H9 (cell line): ENCODE measurements at regions not wholly inside any gene's neighbourhood (a gene's known extent, or its start where the extent isn't known, plus 50 kb on each side); places are given as distances from the start of the nearest gene placed in this dataset.

Source experiments
- DNase-seq: peaks from one replicate; pipeline ENCODE4 v3.0.0-alpha.2; 2017
- H2AFZ ChIP-seq: one replicate; pipeline ENCODE4 v1.6.1; 2013; ENCODE audit warnings: mild to moderate bottlenecking, low read length, control low read depth, moderate library complexity
- H2AK5ac ChIP-seq: 2 replicates; pipeline ENCODE4 v1.6.1; 2013; ENCODE audit warnings: low read length, control low read depth, mixed read lengths; ENCODE audit not compliant: insufficient read length
- H2BK120ac ChIP-seq: one replicate; pipeline ENCODE4 v1.6.1; 2013; ENCODE audit warnings: low read depth, mild to moderate bottlenecking, low read length, control low read depth, inconsistent platforms; ENCODE audit not compliant: poor library complexity, severe bottlenecking
- H2BK12ac ChIP-seq: 2 replicates; pipeline ENCODE4 v1.6.1; 2013; ENCODE audit warnings: low read length, control low read depth, mixed read lengths, low read depth; ENCODE audit not compliant: insufficient read length
- H2BK15ac ChIP-seq: 2 replicates; pipeline ENCODE4 v1.6.1; 2013; ENCODE audit warnings: low read depth, low read length, control low read depth
- H2BK20ac ChIP-seq: one replicate; pipeline ENCODE4 v1.6.1; 2013; ENCODE audit warnings: low read depth, mild to moderate bottlenecking, low read length, control low read depth, inconsistent platforms; ENCODE audit not compliant: poor library complexity, severe bottlenecking
- H2BK5ac ChIP-seq: 2 replicates; pipeline ENCODE4 v1.6.1; 2013; ENCODE audit warnings: low read length, control low read depth, mixed read lengths; ENCODE audit not compliant: insufficient read length
- H3K14ac ChIP-seq: 2 replicates; pipeline ENCODE4 v1.6.1; 2013; ENCODE audit warnings: low read length, control low read depth; ENCODE audit not compliant: insufficient read depth
- H3K18ac ChIP-seq: 2 replicates; pipeline ENCODE4 v1.6.1; 2013; ENCODE audit warnings: low read depth, mild to moderate bottlenecking, mixed read lengths, low read length, control low read depth; ENCODE audit not compliant: insufficient read length
- H3K23ac ChIP-seq: 2 replicates; pipeline ENCODE4 v1.6.1; 2013; ENCODE audit warnings: low read length, control low read depth, mixed read lengths, low read depth; ENCODE audit not compliant: insufficient read length
- H3K23me2 ChIP-seq: 2 replicates; pipeline ENCODE4 v1.6.1; 2013; ENCODE audit warnings: low read depth, mild to moderate bottlenecking, mixed read lengths, low read length, control low read depth; ENCODE audit not compliant: insufficient read length, poor library complexity, severe bottlenecking
- H3K27ac ChIP-seq: 2 replicates; pipeline ENCODE4 v1.5.1; 2013; ENCODE audit warnings: low read length, control low read depth, mixed read lengths, low read depth; ENCODE audit not compliant: insufficient read length
- H3K27me3 ChIP-seq: 2 replicates; pipeline ENCODE4 v1.6.1; 2013; ENCODE audit warnings: low read length, control low read depth, inconsistent platforms; ENCODE audit not compliant: insufficient read depth
- H3K4ac ChIP-seq: 2 replicates; pipeline ENCODE4 v1.6.1; 2013; ENCODE audit warnings: low read depth, mild to moderate bottlenecking, control low read depth, inconsistent platforms, low read length, moderate library complexity
- H3K4me1 ChIP-seq: 2 replicates; pipeline ENCODE4 v1.6.1; 2013; ENCODE audit warnings: low read length, control low read depth, inconsistent platforms; ENCODE audit not compliant: insufficient read depth
- H3K4me2 ChIP-seq: 2 replicates; pipeline ENCODE4 v1.6.1; 2013; ENCODE audit warnings: low read length, control low read depth, mixed read lengths; ENCODE audit not compliant: insufficient read length, insufficient read depth
- H3K56ac ChIP-seq: 2 replicates; pipeline ENCODE4 v1.6.1; 2013; ENCODE audit warnings: low read depth, mild to moderate bottlenecking, mixed read lengths, low read length, control low read depth; ENCODE audit not compliant: insufficient read length
- H3K79me1 ChIP-seq: 2 replicates; pipeline ENCODE4 v1.6.1; 2013; ENCODE audit warnings: low read depth, mild to moderate bottlenecking, moderate library complexity, low read length, control low read depth, inconsistent platforms; ENCODE audit not compliant: insufficient read depth, poor library complexity, severe bottlenecking
- H3K79me2 ChIP-seq: 2 replicates; pipeline ENCODE4 v1.6.1; 2013; ENCODE audit warnings: low read length, control low read depth, inconsistent platforms; ENCODE audit not compliant: insufficient read depth
- H3K9ac ChIP-seq: 2 replicates; pipeline ENCODE4 v1.6.1; 2013; ENCODE audit warnings: low read length, control low read depth, mixed read lengths; ENCODE audit not compliant: insufficient read length; ENCODE audit errors: extremely low read depth
- H3K9me3 ChIP-seq: one replicate; pipeline ENCODE4 v1.6.1; 2013; ENCODE audit warnings: low read depth, low read length, inconsistent platforms; ENCODE audit not compliant: control insufficient read depth
- H3T11ph ChIP-seq: one replicate; pipeline ENCODE4 v1.6.1; 2013; ENCODE audit warnings: mild to moderate bottlenecking, low read length, control low read depth, inconsistent platforms
- H4K20me1 ChIP-seq: one replicate; pipeline ENCODE4 v1.6.1; 2013; ENCODE audit not compliant: control insufficient read depth, insufficient read length, insufficient read depth
- H4K5ac ChIP-seq: 2 replicates; pipeline ENCODE4 v1.6.1; 2013; ENCODE audit warnings: low read depth, mild to moderate bottlenecking, mixed read lengths, low read length, control low read depth; ENCODE audit not compliant: insufficient read length
- H4K8ac ChIP-seq: replicated peaks from 2 replicates; pipeline ENCODE4 v1.6.1; 2013; ENCODE audit warnings: low read length, control low read depth, mixed read lengths, low read depth; ENCODE audit not compliant: insufficient read length
- H4K91ac ChIP-seq: 2 replicates; pipeline ENCODE4 v1.6.1; 2013; ENCODE audit warnings: low read depth, mild to moderate bottlenecking, moderate library complexity, mixed read lengths, low read length, control low read depth; ENCODE audit not compliant: insufficient read length
- H3K27ac Mint-ChIP-seq, 3 experiments: 2 replicates in 2 of 3; 3 replicates in 1 of 3; pipeline ENCODE4 v1.8.0; 2020 to 2021; ENCODE audit warnings: mixed read lengths in 3 of 3, mild to moderate bottlenecking in 1 of 3, moderate library complexity in 1 of 3
- H3K27me3 Mint-ChIP-seq: 2 replicates; pipeline ENCODE4 v1.8.0; 2021; ENCODE audit warnings: low read depth, mild to moderate bottlenecking, moderate library complexity, mixed read lengths
- H3K36me3 Mint-ChIP-seq, 3 experiments: 2 replicates in 2 of 3; 3 replicates in 1 of 3; pipeline ENCODE4 v1.8.0; 2020 to 2021; ENCODE audit warnings: low read depth in 3 of 3, mixed read lengths in 3 of 3; ENCODE audit not compliant: insufficient read depth in 1 of 3
- H3K4me1 Mint-ChIP-seq, 2 experiments: 2 replicates each; pipeline ENCODE4 v1.8.0; 2020; ENCODE audit warnings: mixed read lengths in 2 of 2
- H3K4me3 Mint-ChIP-seq, 2 experiments: 2 replicates in 1 of 2; 3 replicates in 1 of 2; pipeline ENCODE4 v1.8.0; 2020 to 2021; ENCODE audit warnings: mild to moderate bottlenecking in 2 of 2, mixed read lengths in 2 of 2, moderate library complexity in 1 of 2
- H3K9me3 Mint-ChIP-seq, 2 experiments: 2 replicates in 1 of 2; 3 replicates in 1 of 2; pipeline ENCODE4 v1.8.0; 2020; ENCODE audit warnings: mild to moderate bottlenecking in 2 of 2, mixed read lengths in 2 of 2, moderate library complexity in 1 of 2
- WGBS: extraction: QIAGEN DNeasy Blood & Tissue Kit; methylation state at CpG from one replicate; pipeline ENCODE4 v1.1.7; 2013; ENCODE audit warnings: missing lambda C conversion rate, low lambda C conversion rate, mixed read lengths; ENCODE audit not compliant: insufficient read length; ENCODE audit errors: extremely low coverage; 5-methylcytosine and 5-hydroxymethylcytosine counted together
- TF ChIP-seq, protein P1 (sequence below): fragments of 200-600 bp; sonication (generic); conservative IDR thresholded peaks from 3 replicates; pipeline ENCODE4 v1.8.0; 2021; ENCODE audit warnings: antibody characterized with exemption, mild to moderate bottlenecking

DNA sequence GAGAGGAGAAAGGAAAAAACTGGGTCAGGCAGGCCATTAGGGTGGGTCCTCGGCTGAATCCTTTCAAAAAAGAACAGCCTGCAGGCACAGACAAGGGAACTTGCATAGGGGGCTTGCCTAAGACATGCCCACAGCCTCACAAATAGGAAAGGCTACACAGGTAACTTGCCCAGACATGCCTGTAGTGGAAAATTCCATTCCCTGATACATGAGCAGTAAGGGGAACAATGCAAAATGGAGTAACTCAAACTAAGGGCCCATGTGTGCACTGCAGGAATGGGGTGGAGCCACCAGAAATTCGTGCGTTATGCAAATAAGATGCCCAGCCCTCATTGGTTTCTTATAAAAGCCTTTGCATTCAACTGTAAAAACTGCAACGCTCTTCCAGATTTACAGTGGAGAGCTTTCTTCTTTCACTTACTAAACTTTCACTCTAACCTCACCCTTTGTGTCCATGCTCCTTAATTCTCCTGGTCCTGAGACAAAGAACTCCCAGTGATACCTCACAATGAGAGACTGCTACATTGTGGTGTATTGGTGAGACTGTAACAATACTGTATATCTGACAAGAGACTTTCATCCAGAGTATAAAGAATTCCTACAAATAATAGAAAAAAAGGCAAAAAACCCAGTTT, 59.5 kb upstream of the SLITRK1 start:
- H3K23me2 ChIP-seq, result no peaks in the 10 kb centered on the region
- H2AK5ac ChIP-seq, result no peak overlapping the region
- TF ChIP-seq, protein P1, sequence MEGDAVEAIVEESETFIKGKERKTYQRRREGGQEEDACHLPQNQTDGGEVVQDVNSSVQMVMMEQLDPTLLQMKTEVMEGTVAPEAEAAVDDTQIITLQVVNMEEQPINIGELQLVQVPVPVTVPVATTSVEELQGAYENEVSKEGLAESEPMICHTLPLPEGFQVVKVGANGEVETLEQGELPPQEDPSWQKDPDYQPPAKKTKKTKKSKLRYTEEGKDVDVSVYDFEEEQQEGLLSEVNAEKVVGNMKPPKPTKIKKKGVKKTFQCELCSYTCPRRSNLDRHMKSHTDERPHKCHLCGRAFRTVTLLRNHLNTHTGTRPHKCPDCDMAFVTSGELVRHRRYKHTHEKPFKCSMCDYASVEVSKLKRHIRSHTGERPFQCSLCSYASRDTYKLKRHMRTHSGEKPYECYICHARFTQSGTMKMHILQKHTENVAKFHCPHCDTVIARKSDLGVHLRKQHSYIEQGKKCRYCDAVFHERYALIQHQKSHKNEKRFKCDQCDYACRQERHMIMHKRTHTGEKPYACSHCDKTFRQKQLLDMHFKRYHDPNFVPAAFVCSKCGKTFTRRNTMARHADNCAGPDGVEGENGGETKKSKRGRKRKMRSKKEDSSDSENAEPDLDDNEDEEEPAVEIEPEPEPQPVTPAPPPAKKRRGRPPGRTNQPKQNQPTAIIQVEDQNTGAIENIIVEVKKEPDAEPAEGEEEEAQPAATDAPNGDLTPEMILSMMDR, result no peak
- no peaks in the 10 kb centered on the region for H3K79me2 ChIP-seq
- peak overlapping the region; percentile 75 for H3K18ac ChIP-seq
- no peak overlapping the region for H3K14ac ChIP-seq
- no peak overlapping the region for H2BK12ac ChIP-seq
- no peak overlapping the region for H2AFZ ChIP-seq
- H2BK15ac ChIP-seq, result no peak overlapping the region
- no peaks in the 10 kb centered on the region; the same call in 1 of the 2 replicates for H3K4me1 ChIP-seq
- no peaks in the 10 kb centered on the region for H3K27me3 Mint-ChIP-seq
- H3K9me3 ChIP-seq, result peaks cover 7% of the 10 kb centered on the region
- H2BK20ac ChIP-seq, result peak overlapping the region; percentile 75
- peak overlapping the region; percentile 53 for H3T11ph ChIP-seq
- H3K27me3 ChIP-seq, result no peaks in the 10 kb centered on the region
- peaks cover 5 to 13% of the 10 kb centered on the region in 2 experiments; a peak in 4 of 5 replicates for H3K9me3 Mint-ChIP-seq
- no peak overlapping the region for H4K91ac ChIP-seq
- peak overlapping the region; percentile 36 to 98 (median 84); a peak in 5 of 7 replicates for H3K27ac Mint-ChIP-seq
- H4K20me1 ChIP-seq, result no peaks in the 10 kb centered on the region
- H3K56ac ChIP-seq, result no peak overlapping the region
- no peaks in the 10 kb centered on the region for H3K79me1 ChIP-seq
- no peak overlapping the region for H3K9ac ChIP-seq
- no peak overlapping the region for H4K8ac ChIP-seq
- DNase-seq, result peak; percentile 88
- H3K36me3 Mint-ChIP-seq, result peaks cover 13 to 21% (median 17%) of the 10 kb centered on the region in 3 experiments
- no peak overlapping the region for H3K27ac ChIP-seq
- H2BK120ac ChIP-seq, result no peak overlapping the region
- H3K4me2 ChIP-seq, result no peak overlapping the region
- no peak overlapping the region for H4K5ac ChIP-seq
- no peak overlapping the region for H2BK5ac ChIP-seq
- no CpG with 5 or more reads among the region's 4 CpGs for WGBS
- H3K4me1 Mint-ChIP-seq, result peaks cover 30 to 42% of the 10 kb centered on the region in 2 experiments
- H3K4me3 Mint-ChIP-seq, result no peak overlapping the region
- no peak overlapping the region for H3K4ac ChIP-seq
- H3K23ac ChIP-seq, result no peak overlapping the region
